SIG-M5 (cell line): ENCODE measurements at regions not wholly inside any gene's neighbourhood (a gene's known extent, or its start where the extent isn't known, plus 50 kb on each side); places are given as distances from the start of the nearest gene placed in this dataset.

Experiments
- DNase-seq: peaks from one replicate; lab custom pipeline; 2025; lab: John Stamatoyannopoulos, UW

- DNase-seq: no peak
Observed at GRCh38 chr5:7016999-7017747, 303.9 kb downstream of the TENT4A start.

- no peak for DNase-seq
Observed at GRCh38 chr5:7018198-7018597, 305.0 kb downstream of the TENT4A start.

GRCh38 chr5:7018601-7019000 lies 305.4 kb downstream of the TENT4A start:
- DNase-seq: no peak

- no peak for DNase-seq
Observed at GRCh38 chr5:7036192-7036835, 323.1 kb downstream of the TENT4A start.

GRCh38 chr5:7039074-7039473 lies 325.8 kb downstream of the TENT4A start:
- no peak for DNase-seq

GRCh38 chr5:7040111-7040510 lies 326.9 kb downstream of the TENT4A start:
- no peak for DNase-seq

- DNase-seq: no peak
Observed at GRCh38 chr5:7043797-7044196, 330.6 kb downstream of the TENT4A start.

GRCh38 chr5:7047511-7048261 lies 334.5 kb downstream of the TENT4A start:
- no peak for DNase-seq

GRCh38 chr5:7050986-7051385 lies 337.8 kb downstream of the TENT4A start:
- no peak for DNase-seq

- no peak for DNase-seq
Observed at GRCh38 chr5:7053125-7053524, 339.9 kb downstream of the TENT4A start.

- no peak for DNase-seq
Observed at GRCh38 chr5:7053528-7054209, 340.4 kb downstream of the TENT4A start.

GRCh38 chr5:7066471-7067235 lies 329.3 kb upstream of the ADCY2 start:
- no peak for DNase-seq

- no peak for DNase-seq
Observed at GRCh38 chr5:7068156-7068555, 327.8 kb upstream of the ADCY2 start.

GRCh38 chr5:7068899-7069298 lies 327.0 kb upstream of the ADCY2 start:
- no peak for DNase-seq

GRCh38 chr5:7072188-7072587 lies 323.8 kb upstream of the ADCY2 start:
- DNase-seq: no peak

- DNase-seq: no peak
Observed at GRCh38 chr5:7073666-7074065, 322.3 kb upstream of the ADCY2 start.

- DNase-seq: no peak
Observed at GRCh38 chr5:7074176-7074575, 321.8 kb upstream of the ADCY2 start.

- DNase-seq: no peak
Observed at GRCh38 chr5:7075470-7075869, 320.5 kb upstream of the ADCY2 start.

- DNase-seq: no peak
Observed at GRCh38 chr5:7078101-7078500, 317.8 kb upstream of the ADCY2 start.

- no peak for DNase-seq
Observed at GRCh38 chr5:7078901-7079300, 317.0 kb upstream of the ADCY2 start.

GRCh38 chr5:7080501-7080900 lies 315.4 kb upstream of the ADCY2 start:
- DNase-seq: no peak
